Fibroblast of skin of abdomen (primary cell): ENCODE measurements at regions not wholly inside any gene's neighbourhood (a gene's known extent, or its start where the extent isn't known, plus 50 kb on each side); places are given as distances from the start of the nearest gene placed in this dataset.
"Not testable (repeated sequence)": the region's sequence is repeated elsewhere in the genome, so short reads cannot be mapped to it uniquely, and the experiment has no call there.

ENCODE experiments used
- DNase-seq: peaks from one replicate; pipeline ENCODE4 v3.0.0-alpha.2; 2013

DNA sequence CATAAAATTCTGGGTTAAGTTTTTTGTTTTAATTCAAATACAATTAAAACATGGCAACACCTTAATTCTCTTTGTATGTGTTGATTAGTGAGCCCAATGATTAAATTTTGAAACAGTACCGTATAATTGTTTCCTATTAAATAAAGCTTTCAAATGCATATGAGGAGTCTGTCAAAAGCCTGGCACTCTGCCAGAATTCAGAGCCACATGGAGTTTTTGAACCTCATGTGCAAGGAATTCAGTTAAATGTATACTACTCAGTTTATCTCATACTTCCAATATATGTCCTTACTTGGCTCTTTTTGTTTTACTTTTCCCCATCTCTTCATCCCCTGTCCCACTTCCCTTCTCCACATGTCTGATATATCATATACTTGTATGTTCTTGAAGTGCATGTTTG lies 165.6 kb upstream of the FAM3C start:
- DNase-seq: peak; percentile 21

DNA sequence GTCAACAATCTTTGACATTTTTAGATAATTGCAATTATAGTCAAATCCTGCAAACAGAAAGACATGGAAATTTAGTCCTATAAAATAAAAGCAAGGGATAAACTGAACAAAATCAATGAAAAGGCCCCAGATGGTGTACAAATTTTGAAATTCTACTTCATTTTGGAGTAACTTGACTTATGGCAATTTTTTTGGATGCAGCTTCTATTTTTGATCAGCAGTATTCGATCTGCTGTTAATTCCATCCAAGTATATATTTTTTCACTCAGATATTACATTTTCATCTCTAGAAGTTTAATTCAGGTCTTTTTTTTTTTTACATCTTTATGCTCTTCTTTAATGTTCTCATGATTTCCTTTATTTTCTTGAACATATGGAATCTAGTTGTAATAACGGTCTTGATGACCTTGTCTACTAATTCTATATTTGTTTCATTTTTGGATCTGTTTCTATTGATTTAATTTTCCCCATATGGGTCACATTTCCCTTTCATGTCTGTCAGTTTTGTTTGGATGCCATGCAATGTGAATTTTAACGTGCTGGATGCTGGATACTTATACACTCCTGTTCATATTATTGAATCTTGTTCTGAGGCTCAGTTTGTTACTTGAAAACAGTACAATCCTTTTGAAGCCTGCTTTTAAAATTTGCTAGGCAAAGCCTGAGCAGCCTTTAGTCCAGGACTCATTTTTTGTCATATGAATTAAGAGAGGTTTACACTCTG lies 164.3 kb upstream of the FAM3C start:
- DNase-seq: no peak

DNA sequence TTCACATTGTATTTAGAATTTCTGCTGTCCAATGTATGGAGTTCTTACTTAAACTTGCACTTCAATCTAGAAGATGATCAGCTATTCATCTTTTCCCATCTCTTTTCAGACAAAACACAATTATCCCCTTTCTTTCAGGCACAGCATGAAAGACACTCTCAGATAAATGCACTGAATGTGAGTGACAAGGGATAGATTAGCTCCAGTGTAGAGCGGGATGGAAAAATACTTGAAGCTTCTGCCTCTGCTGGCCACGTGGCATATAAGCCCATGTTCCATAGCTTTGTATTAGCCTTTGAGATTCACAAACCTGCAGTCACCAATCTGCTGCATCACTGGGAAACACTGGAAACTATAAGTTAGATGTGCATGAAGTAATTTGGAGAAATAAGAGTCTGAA lies 162.2 kb upstream of the FAM3C start:
- no peak for DNase-seq

DNA sequence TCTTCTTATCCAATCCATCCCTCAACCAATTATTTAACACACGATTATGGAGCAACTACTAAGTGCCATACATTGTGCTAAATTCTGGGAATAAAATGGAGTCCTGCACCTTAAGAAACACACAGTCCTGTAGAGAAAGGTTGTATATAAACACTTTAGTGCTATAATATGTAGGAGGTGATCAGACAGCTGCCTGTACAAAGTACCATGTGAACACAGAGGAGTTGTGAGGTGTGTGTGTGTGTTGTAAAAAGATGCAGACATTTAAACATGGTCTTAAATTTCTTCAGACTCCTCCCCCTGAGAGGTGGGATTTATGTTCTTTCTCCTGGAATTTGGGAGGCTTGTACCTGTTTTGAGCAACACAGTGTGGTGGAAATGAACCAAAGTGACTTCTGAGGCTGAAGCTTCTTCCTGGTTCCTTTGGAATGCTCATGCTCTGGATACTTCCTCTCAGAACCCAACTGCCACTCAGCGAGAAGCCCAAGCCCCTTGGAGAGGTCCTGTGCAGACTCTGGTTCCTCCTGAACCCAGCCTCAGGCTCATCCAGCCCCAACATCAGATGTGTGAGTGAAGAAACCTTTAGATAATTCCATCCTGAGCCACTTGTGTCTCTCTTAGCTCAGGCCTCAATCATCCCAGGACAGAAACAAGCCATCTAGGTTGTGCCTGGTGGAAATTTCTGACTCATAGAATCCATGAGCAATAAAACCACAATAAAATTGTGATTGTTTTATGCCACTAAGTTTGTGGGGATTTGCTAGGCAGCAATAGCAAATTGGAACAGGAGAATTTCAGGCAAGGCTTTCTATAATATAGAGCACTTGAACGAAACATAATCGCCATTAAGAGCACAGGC lies 161.2 kb upstream of the FAM3C start:
- DNase-seq: peak; percentile 15

DNA sequence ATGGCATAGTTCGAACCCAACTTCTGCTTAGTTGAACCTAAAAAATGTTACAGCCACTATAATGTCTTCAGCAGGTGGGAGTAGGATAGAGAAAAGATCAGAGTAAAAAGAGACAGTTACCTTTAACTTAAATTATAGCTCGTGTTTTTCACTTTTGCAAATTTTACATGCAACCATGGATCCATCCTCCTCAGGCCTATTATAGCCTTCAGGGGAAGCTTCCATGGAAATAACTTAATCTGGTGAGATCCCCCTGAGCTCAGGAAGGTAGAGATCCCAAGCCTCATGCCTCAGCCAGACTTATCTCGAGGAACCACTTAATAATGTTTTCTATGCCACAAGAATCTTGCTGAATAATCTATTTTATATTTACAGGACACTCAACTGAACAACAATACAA lies 159.4 kb upstream of the FAM3C start:
- no peak for DNase-seq

DNA sequence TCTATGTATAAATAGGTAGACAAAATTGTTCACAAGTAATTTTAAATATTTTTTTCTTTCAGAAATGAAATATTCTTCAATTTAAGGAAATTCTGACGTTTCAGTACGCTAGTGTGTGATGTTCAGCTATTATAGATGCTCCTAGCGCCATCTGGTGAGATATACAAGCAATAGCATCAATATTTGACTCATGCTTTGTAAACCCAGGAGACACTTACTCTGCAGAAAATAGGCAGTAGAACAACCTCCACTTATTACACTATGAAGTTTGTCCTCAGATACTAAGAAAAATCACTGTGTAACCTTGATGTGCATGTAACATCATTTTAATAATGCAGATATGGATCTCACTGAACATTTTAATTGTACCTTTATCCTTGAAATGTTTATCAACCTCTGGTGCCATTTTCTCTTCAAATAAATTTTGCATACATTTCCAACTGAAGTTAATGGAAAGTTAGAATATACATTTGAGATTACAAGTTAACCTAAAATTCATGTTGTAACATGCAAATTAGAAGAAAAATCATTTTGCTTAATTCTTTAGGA lies 151.5 kb upstream of the FAM3C start:
- peak; percentile 57 for DNase-seq

DNA sequence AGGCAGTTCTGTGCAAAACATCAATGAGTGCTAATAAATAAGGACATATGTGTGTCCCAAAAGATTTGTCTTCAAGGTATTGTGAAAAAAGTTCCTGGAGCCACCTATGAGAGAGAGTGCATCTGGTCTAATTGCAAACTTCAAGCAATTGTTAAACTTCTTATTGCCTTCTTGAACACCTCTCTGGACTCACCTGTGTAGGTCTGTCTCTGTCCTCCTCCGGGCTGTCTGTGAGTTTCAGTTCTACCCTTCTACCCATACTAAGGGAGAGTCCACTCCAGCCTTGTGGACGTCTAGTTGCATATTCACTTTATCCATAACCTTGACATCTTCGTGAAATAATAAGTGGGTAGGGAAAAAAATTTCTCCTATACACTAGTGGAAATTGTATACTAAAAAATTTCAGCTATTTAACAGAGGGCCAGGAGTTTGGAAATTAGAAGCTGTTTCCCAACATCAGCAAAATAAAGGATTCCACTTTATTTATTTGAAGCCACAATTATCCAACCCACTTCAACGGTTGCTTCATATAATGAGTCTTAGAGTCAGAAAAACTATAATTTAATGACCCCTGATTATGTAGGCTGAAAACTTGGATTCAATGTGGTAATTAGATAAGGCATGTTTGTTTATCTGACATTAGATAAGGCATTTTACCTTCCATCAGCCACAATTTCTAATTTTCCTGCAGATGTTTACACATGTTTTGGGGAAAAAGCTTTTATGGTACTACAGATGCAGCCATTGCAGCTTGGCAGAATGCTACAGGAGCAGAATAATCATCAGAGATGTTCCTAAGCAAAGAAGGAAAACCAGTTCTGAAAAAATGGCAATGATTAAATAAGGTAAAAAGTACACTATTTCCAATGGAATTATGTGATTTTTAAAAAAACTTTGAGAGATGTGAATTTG lies 150.8 kb upstream of the FAM3C start:
- no peak for DNase-seq

DNA sequence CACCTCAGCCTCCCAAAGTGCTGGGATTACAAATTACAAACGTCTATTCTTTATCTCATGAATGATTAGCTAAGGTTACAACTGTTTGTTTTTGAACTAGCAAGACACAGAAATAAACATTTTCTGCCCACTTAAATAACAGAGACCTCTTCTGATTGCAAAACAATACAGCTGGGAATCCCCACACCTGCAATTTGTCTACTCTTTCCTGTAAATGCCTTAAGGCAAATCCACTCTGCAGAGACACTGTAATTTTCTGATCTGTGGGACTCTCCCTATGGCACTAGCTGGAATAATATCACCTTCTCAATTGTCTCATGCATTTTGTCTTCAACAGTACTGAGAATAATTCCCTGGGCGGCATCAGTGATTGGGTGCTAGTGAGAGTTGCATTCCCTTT lies 149.3 kb upstream of the FAM3C start:
- DNase-seq: no peak

DNA sequence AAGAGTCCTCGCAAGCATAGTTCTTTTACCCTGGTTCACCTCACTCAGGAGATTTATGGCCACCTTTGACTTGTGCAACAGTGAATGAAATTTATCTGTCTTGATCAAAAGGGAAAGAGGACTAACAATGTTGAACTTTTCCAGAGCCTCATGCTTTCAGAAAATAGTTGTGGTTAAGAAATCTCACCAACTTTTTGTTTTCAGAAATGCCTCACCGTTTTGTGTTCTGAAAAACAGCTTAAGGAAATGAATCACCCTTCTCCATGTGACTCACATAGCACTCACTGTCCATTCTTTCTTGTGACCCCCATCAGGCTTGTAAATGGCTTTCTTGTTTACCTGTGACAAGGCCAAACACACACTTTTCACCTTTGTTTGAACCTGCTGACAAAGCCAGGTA lies 148.6 kb upstream of the FAM3C start:
- peak; percentile 96 for DNase-seq

DNA sequence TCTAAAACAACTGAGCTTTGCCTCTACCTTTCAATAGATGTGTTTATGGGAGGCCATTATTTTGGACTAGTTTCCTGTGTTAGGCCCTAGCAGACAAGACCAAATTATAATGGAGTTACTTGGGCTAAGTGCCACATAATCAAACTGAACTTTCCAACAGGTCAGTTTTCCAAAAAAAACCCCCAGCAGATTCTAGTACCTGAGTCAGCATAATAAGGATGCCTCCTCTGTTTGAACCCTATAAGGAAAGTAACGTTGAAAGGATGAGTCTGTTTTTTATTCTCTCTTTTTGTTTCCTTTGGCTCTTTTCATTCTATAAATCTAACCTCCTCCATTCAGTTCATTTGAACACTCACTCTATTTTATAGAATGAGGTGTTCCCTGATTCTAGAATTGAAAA lies 148.1 kb upstream of the FAM3C start:
- DNase-seq: no peak

DNA sequence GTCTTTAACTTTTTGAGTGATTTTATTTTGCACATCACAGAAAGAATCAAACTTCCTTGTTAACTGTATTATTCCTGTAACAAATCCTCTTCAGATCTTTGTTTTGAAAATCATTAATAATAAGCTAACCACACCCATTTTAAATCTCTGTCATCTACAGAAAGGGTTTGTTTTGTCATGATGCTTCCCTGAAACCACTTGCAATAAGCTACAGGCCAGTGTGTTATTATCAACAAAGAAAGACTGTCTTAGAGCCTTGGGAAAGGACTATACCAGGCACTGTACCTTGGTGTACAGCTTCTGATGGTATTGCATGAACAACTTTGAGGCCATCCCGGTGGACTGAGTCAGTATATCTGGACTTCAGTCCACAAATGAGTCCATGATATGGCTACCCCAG lies 145.3 kb upstream of the FAM3C start:
- DNase-seq: no peak

DNA sequence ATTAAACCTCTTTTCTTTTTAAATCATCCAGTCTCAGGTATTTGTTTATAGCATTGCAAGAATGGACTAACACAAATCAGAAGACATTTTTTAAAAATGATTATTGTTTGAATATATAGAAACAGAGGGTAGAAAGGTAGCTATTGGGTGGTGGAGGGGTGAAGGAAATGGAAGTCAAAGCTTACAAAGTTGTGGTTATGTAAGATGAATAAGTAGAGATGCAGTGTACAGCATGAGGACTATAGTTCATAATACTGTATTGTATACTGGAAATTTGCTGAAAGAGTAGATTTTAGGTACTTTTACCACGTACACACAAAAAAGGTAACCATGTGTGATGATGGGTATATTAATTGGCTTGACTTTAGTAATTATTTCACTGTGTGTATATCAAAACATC lies 144.0 kb upstream of the FAM3C start:
- no peak for DNase-seq

DNA sequence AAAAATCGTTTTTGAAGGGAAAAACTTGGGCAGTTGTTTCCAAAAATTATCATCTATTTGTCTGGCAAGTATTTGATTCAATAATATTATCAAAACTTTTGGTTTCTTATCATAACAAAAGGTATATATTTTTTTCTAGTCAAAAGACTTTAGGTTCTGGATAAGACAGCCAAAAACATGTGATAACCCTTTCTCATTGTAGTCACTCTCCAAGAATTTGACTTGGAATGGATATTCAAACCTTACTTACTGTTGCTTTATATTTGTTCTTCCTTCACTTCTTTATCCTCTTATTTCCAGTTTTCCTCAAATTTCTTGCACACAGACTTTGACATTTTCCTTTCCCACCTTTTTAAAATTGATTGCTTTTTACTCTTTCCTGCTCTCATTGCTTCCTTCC lies 140.9 kb upstream of the FAM3C start:
- no peak for DNase-seq

DNA sequence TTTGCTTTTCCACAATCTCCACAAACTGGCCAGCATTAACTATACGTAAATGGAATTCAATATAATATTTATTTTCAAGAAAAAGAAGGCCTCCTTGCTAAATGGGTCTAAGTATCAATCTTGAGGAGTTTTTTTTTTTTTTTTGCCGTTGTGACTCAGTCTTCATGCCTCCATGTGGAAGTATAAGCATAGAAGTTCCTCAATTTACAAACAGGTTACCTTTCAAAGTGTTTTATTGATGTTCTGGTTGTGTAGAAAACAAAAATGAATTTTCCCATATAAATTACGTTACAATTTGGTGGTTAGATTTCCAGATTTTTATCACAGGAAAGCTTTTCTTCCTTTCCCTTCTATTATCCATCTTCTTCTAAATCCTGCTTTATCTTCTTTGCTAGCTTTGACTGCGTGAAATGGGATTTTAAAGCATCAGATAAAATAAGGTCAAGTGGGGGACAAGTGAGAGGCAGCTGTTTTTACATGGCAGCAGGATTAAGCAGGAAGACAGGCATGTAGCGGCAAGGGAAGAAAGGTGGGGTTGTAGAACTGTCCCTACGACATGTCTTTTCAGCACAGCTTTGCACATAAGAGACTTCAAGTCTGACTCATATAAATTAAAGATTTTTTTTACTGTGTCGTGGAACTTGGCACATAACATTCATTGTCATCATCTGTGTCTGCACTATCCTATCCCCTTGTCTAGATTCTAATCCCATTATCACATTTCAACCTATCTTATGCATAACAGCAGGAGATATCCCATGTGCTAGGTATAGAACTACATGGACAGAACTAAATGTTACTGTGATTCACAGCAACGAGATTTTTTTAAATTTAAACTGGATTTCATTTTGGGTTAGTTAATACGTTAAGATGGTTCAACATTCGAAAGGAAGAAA lies 135.3 kb upstream of the FAM3C start:
- no peak for DNase-seq

DNA sequence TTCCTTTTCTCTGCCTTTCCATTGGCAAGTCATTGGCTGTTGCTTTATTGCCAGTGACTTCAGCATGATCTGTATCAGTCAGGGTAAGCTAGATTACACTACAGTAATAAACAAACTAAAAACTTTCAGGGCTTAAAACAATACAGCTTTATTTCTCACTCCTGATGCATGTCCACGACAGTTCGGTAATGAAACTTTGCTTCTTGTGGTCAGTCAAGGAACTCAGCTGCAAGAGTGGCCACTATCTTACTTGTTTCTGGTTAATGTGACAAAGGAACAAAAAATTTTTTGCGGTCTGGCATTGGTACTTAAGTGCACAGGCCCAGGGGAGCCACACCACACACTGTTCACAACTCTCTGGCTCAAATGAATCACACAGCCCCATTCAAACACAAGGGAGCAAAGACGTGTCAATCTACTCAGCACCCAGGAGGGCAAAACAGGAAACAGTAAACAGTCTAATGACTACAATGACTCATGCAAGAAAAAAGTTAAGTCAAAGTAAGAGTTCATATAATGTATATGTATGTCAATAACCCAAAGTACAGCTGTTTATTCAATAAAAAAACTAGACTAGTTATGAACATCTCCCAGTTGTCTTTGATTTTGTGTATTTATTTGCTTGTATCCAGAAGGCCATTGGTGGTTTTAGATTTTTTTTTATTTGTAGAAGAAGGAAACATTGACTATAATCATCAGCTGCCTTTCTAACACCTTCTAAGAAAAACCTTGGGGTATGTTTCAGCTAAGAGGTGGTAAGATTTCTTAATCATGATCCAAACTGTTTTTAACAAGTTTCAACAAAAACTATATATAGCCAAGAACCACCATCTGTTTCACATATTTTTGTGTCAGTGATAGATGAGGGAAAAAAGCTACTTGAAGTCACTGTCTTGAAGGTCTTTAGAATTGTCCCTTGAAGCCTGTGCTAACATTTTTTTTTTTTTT lies 134.4 kb upstream of the FAM3C start:
- peak; percentile 95 for DNase-seq

DNA sequence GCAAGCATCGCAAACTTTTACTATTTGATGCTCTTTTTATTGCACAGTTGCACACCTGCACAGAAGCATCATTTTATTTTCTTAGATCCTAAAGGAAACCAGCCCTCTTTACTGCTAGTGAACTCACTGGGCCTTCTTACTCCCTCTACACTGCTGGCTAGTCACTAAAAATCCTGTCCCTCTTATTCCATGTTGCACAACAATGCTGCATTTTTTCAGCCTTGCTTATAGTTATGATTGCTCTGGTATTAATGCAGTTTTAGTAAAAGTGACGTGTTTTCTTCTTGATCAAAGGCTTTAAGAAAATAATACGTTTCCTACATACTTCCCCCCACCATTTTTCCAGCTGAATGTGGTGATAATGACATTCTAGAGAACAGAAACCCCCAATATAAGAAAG lies 132.9 kb upstream of the FAM3C start:
- no peak for DNase-seq

DNA sequence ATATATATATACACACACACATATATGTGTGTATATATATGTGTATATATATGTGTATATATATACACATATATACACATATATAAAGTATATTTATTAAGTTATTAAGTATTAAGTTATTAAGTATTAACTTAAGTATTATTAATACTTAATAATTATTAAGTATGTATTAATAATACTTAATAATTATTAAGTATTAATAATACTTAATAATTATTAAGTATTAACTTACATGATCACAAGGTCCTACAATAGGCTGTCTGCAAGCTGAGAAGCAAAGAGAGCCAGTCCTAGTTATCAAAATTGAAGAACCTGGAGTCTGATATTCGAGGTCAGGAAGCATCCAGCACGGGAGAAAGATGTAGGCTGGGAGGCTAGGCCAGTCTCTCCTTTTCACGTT lies 130.1 kb upstream of the FAM3C start:
- DNase-seq: not testable (repeated sequence)

DNA sequence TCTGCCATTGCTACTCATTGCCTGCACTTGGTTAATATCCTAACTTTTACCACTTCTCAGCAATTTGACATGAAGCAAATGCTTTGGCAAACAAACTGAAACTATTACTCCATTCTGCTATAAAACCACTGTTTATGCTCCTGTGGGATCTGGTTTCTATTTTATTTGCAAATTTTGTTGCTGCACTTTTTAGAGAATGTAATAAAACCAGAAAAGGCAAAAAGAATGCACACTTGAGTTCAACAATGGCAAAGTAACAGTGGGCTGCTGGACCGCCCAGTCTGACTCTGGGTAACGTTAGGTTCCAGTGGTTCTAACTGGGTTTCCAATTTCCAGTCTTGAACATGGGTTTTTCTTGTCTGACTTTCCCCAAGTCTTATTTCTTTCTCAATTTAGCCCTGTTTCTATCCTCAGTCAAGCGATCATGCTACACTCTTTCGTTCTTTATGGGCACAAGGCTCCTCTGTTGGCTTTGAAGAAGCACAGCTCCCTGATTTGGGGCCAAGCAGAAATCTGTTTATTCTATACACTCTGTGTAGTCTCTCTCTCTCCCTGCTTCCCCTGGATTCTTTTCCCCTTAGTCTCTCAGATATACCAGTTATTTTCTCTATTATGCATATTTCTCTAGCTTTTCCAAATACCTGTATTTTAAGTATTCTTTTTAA lies 129.2 kb upstream of the FAM3C start:
- DNase-seq: no peak

DNA sequence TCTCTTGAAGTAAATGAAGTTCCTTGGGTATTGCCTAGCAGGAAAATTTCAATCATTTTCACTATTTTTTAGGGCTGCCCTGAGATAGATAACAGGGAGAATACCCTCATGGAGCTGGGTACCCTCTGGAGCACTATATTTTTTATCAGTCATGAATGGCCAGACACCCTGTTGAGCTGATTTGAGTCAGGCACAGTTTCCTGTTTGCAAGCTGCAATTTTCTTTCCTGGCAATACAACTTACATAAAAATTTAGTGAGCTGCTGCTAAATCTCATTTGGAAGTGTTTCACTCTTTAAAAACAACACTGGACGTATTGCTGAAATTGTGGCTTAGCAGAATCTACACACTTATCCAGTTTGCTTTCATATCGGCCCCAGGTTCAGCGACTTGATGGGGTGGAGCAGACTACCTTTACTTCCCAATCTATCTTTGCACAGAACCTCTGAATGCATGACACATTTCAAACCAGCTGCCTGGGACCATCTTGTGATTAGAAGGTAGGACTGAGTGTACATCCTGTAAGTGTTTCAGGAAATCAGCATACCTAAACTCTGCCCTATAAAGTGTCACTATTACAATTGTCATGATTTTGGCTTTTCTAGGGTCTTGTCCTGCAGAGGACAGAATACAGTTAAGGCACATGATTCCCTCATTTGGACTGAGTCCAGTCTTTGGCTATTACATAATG lies 125.7 kb upstream of the FAM3C start:
- DNase-seq: no peak
